ENCODE measurements at regions not wholly inside any gene's neighbourhood (a gene's known extent, or its start where the extent isn't known, plus 50 kb on each side); places are given as distances from the start of the nearest gene placed in this dataset.
"Not testable (repeated sequence)": the region's sequence is repeated elsewhere in the genome, so short reads cannot be mapped to it uniquely, and the experiment has no call there.

GRCh38 chr4:78692822-78693170 is 83.4 kb upstream of the BMP2K start:
- DNase-seq: no peak

GRCh38 chr4:78693777-78694456 is 82.2 kb upstream of the BMP2K start:
- DNase-seq: peak; percentile 35 to 36

- DNase-seq: no peak
Observed at GRCh38 chr4:78694457-78694787, 81.7 kb upstream of the BMP2K start.

GRCh38 chr4:78695910-78696309 is 80.2 kb upstream of the BMP2K start:
- no peak for DNase-seq

GRCh38 chr4:78703079-78703478 is 73.1 kb upstream of the BMP2K start:
- DNase-seq: no peak

GRCh38 chr4:78704317-78704716 is 71.8 kb upstream of the BMP2K start:
- DNase-seq: no peak

- DNase-seq: no peak
Observed at GRCh38 chr4:78704981-78705683, 71.0 kb upstream of the BMP2K start.

GRCh38 chr4:78706302-78706701 is 69.8 kb upstream of the BMP2K start:
- DNase-seq: no peak

- no peak for DNase-seq
Observed at GRCh38 chr4:78707268-78707667, 68.9 kb upstream of the BMP2K start.

GRCh38 chr4:78707793-78708192 is 68.4 kb upstream of the BMP2K start:
- DNase-seq: no peak

- no peak for DNase-seq
Observed at GRCh38 chr4:78710536-78710935, 65.6 kb upstream of the BMP2K start.

- no peak for DNase-seq
Observed at GRCh38 chr4:78711676-78712075, 64.5 kb upstream of the BMP2K start.

GRCh38 chr4:78714598-78714997 is 61.6 kb upstream of the BMP2K start:
- DNase-seq: not testable (repeated sequence)

GRCh38 chr4:78715372-78715771 is 60.8 kb upstream of the BMP2K start:
- not testable (repeated sequence) for DNase-seq

- not testable (repeated sequence) for DNase-seq
Observed at GRCh38 chr4:78717712-78718111, 58.4 kb upstream of the BMP2K start.

- DNase-seq: no peak
Observed at GRCh38 chr4:78720204-78720603, 55.9 kb upstream of the BMP2K start.

GRCh38 chr4:78720994-78721677 is 55.0 kb upstream of the BMP2K start:
- DNase-seq: no peak

GRCh38 chr4:78721747-78722146 is 54.4 kb upstream of the BMP2K start:
- no peak for DNase-seq

GRCh38 chr4:78722320-78722719 is 53.8 kb upstream of the BMP2K start:
- DNase-seq: no peak

GRCh38 chr4:78722878-78723277 is 53.3 kb upstream of the BMP2K start:
- no peak for DNase-seq
